ENCODE measurements at regions not wholly inside any gene's neighbourhood (a gene's known extent, or its start where the extent isn't known, plus 50 kb on each side); places are given as distances from the start of the nearest gene placed in this dataset.

- TF ChIP-seq POLR2AphosphoS5 (IDR thresholded peaks at IDR 0.05; ENCODE audit: low read depth, low read length) (no peak), SIN3A (IDR thresholded peaks at IDR 0.05; ENCODE audit: borderline replicate concordance, insufficient read depth, low read length) (no peak)
Observed at GRCh38 chr15:81450721-81451120, 76.7 kb upstream of the TMC3 start.

Data from PFSK-1 (cell line).